Neural cell (in vitro differentiated cells): ENCODE measurements at regions not wholly inside any gene's neighbourhood (a gene's known extent, or its start where the extent isn't known, plus 50 kb on each side); places are given as distances from the start of the nearest gene placed in this dataset.

ENCODE experiments used
- H2AFZ ChIP-seq: fragments of 200-600, 300-800 bp; sonication (generic), shearing (Covaris generic); 2 replicates; pipeline ENCODE4 v1.6.0; 2014; ENCODE audit warnings: low read depth, mild to moderate bottlenecking, antibody characterized with exemption, low read length, moderate library complexity
- H3F3A ChIP-seq: fragments of 200-600 bp; shearing (Covaris generic); 2 replicates; pipeline ENCODE4 v1.6.1; 2016; ENCODE audit warnings: mild to moderate bottlenecking, moderate library complexity, mixed read lengths, antibody characterized with exemption, low read length; ENCODE audit not compliant: insufficient read depth, poor library complexity, severe bottlenecking
- H3K27ac ChIP-seq: fragments of 200-600, 300-800 bp; sonication (generic), shearing (Covaris generic); 2 replicates; pipeline ENCODE4 v1.5.1; 2014; ENCODE audit warnings: mild to moderate bottlenecking, low read length, moderate library complexity
- H3K27me3 ChIP-seq: fragments of 300-800, 200-600 bp; sonication (generic), shearing (Covaris generic); 2 replicates; pipeline ENCODE4 v1.6.0; 2014; ENCODE audit warnings: mild to moderate bottlenecking, low read depth, low read length, moderate library complexity; ENCODE audit not compliant: insufficient read depth
- H3K36me3 ChIP-seq: fragments of 300-800, 200-600 bp; sonication (generic), shearing (Covaris generic); 2 replicates; pipeline ENCODE4 v1.5.1; 2014; ENCODE audit warnings: mild to moderate bottlenecking, antibody characterized with exemption, low read length, moderate library complexity; ENCODE audit not compliant: insufficient read depth
- H3K4me2 ChIP-seq: fragments of 300-800, 200-600 bp; sonication (generic), shearing (Covaris generic); 2 replicates; pipeline ENCODE4 v1.6.0; 2014; ENCODE audit warnings: mild to moderate bottlenecking, low read length
- H3K4me3 ChIP-seq: fragments of 300-800, 200-600 bp; sonication (generic), shearing (Covaris generic); 2 replicates; pipeline ENCODE4 v1.5.1; 2014; ENCODE audit warnings: mild to moderate bottlenecking, low read length, moderate library complexity
- H3K79me2 ChIP-seq: fragments of 200-600 bp; shearing (Covaris generic); replicated peaks from 2 replicates; pipeline ENCODE4 v1.6.0; 2014; ENCODE audit warnings: mild to moderate bottlenecking, low read length, moderate library complexity; ENCODE audit not compliant: insufficient read depth
- H3K9ac ChIP-seq: fragments of 300-800, 200-600 bp; sonication (generic), shearing (Covaris generic); 2 replicates; pipeline ENCODE4 v1.6.1; 2016; ENCODE audit warnings: mild to moderate bottlenecking, low read length, mixed read lengths
- H3K9me2 ChIP-seq: fragments of 200-600 bp; shearing (Covaris generic); 2 replicates; pipeline ENCODE4 v1.6.1; 2016; ENCODE audit warnings: mild to moderate bottlenecking, low read length, mixed read lengths; ENCODE audit not compliant: insufficient read depth
- H3K9me3 ChIP-seq: fragments of 200-600, 300-800 bp; sonication (generic), shearing (Covaris generic); 2 replicates; pipeline ENCODE4 v1.6.1; 2016; ENCODE audit warnings: mild to moderate bottlenecking, mixed run types, low read length, moderate library complexity, mixed read lengths
- H4K20me1 ChIP-seq: fragments of 200-600 bp; shearing (Covaris generic); 2 replicates; pipeline ENCODE4 v1.6.1; 2016; ENCODE audit warnings: mild to moderate bottlenecking, mixed run types; ENCODE audit not compliant: insufficient read depth
- CTCF ChIP-seq: fragments of 450-650 bp; IDR thresholded peaks from 2 replicates; pipeline ENCODE4 v1.5.1; 2014; ENCODE audit warnings: antibody characterized with exemption, mild to moderate bottlenecking, moderate library complexity; ENCODE audit not compliant: poor library complexity, severe bottlenecking
- EP300 ChIP-seq: fragments of 450-650 bp; conservative IDR thresholded peaks from 2 replicates; pipeline ENCODE4 v1.6.1; 2014; ENCODE audit warnings: antibody characterized with exemption, mild to moderate bottlenecking, moderate library complexity; ENCODE audit not compliant: poor library complexity, severe bottlenecking
- EZH2 ChIP-seq: fragments of 200-600, 300-800 bp; shearing (Covaris generic), sonication (generic); IDR thresholded peaks from 2 replicates; pipeline ENCODE4 v1.6.1; 2014; ENCODE audit warnings: antibody characterized with exemption, low read length, borderline replicate concordance, mild to moderate bottlenecking; ENCODE audit not compliant: insufficient read depth, poor library complexity, severe bottlenecking
- MXI1 ChIP-seq: fragments of 450-650 bp; conservative IDR thresholded peaks from 2 replicates; pipeline ENCODE4 v1.6.1; 2014; ENCODE audit warnings: antibody characterized with exemption, mild to moderate bottlenecking; ENCODE audit not compliant: poor library complexity, severe bottlenecking
- POLR2AphosphoS5 ChIP-seq: IDR thresholded peaks from 2 replicates; pipeline ENCODE4 v1.6.1; 2012
- RAD21 ChIP-seq: fragments of 450-650 bp; conservative IDR thresholded peaks from 2 replicates; pipeline ENCODE4 v1.6.1; 2014; ENCODE audit warnings: antibody characterized with exemption, mild to moderate bottlenecking, moderate library complexity
- REST ChIP-seq: IDR thresholded peaks from 2 replicates; pipeline ENCODE4 v1.6.1; 2012; ENCODE audit warnings: borderline replicate concordance
- SMC3 ChIP-seq: fragments of 450-650 bp; conservative IDR thresholded peaks from 2 replicates; pipeline ENCODE4 v1.6.1; 2014; ENCODE audit warnings: antibody characterized with exemption, mild to moderate bottlenecking, moderate library complexity; ENCODE audit not compliant: poor library complexity
- TAF1 ChIP-seq: IDR thresholded peaks from 2 replicates; pipeline ENCODE4 v1.6.1; 2012; ENCODE audit warnings: low read depth

GRCh38 chr5:37899037-37899436, 59.2 kb upstream of the GDNF start:
- TF ChIP-seq MXI1 (no peak), EZH2 (no peak), CTCF (no peak), REST (no peak), POLR2AphosphoS5 (no peak)
- Histone ChIP-seq H3K36me3 (no peaks in the 10 kb centered on the region), H3K27me3 (no peaks in the 10 kb centered on the region), H4K20me1 (no peaks in the 10 kb centered on the region), H3K9me3 (no peaks in the 10 kb centered on the region), H3K4me3 (no peak overlapping the region), H3K27ac (no peak overlapping the region), H2AFZ (no peak overlapping the region), H3K9ac (no peak overlapping the region), H3F3A (no peaks in the 10 kb centered on the region), H3K9me2 (no peaks in the 10 kb centered on the region), H3K79me2 (no peaks in the 10 kb centered on the region), H3K4me2 (no peak overlapping the region)

- Histone ChIP-seq H3F3A (no peaks in the 10 kb centered on the region), H3K9me3 (no peaks in the 10 kb centered on the region), H3K4me2 (no peak overlapping the region), H2AFZ (no peak overlapping the region), H3K36me3 (no peaks in the 10 kb centered on the region), H3K9me2 (no peaks in the 10 kb centered on the region), H3K79me2 (no peaks in the 10 kb centered on the region), H3K27me3 (no peaks in the 10 kb centered on the region), H3K9ac (no peak overlapping the region), H3K27ac (no peak overlapping the region), H3K4me3 (no peak overlapping the region), H4K20me1 (no peaks in the 10 kb centered on the region)
- no peak for TF ChIP-seq CTCF
- no peak for TF ChIP-seq SMC3
- no peak for TF ChIP-seq MXI1
- no peak for TF ChIP-seq POLR2AphosphoS5
- TF ChIP-seq RAD21, result no peak
- TF ChIP-seq EZH2, result no peak
- no peak for TF ChIP-seq REST
- no peak for TF ChIP-seq TAF1
- TF ChIP-seq EP300, result no peak
These were observed 56.3 kb upstream of the GDNF start for GRCh38 chr5:37896159-37896558.
